ENCODE measurements at regions not wholly inside any gene's neighbourhood (a gene's known extent, or its start where the extent isn't known, plus 50 kb on each side); places are given as distances from the start of the nearest gene placed in this dataset.

- H3K79me2 ChIP-seq (ENCODE audit: insufficient read depth, low read depth, low read length), result no peaks in the 10 kb centered on the region
- H3K27ac ChIP-seq (ENCODE audit: low read depth, low read length, poor library complexity, severe bottlenecking), result no peak overlapping the region
- H3K9me2 ChIP-seq (ENCODE audit: insufficient read depth, low read length), result no peaks in the 10 kb centered on the region
- TF ChIP-seq CTCF (conservative IDR thresholded peaks at IDR 0.05; ENCODE audit: low read length), result no peak
- no peak for TF ChIP-seq EZH2phosphoT487 (IDR thresholded peaks at IDR 0.05; ENCODE audit: borderline replicate concordance, low read depth, low read length)
- no peak overlapping the region for H3K4me3 ChIP-seq (ENCODE audit: low read depth, low read length, poor library complexity, severe bottlenecking)
- no peaks in the 10 kb centered on the region for H3K36me3 ChIP-seq (ENCODE audit: insufficient read depth, low read length)
- intact Hi-C loops (cut with micrococcal nuclease; ENCODE audit: unreplicated experiment), result no loop called here
- H2AFZ ChIP-seq (ENCODE audit: low read length), result no peak overlapping the region
- ChIA-PET CTCF (ENCODE audit: unreplicated experiment) (no interaction called here), POLR2A (interaction anchor here (0.6 to 0.7 kb wide), 2 partner anchors 209 to 665 kb away, joined by 3 read pairs; no protein-coding TSS in a partner anchor)
- DNase-seq (ENCODE audit: low spot score), result no peak
- H3K9me3 ChIP-seq (ENCODE audit: low read length), result no peaks in the 10 kb centered on the region
- H3K4me1 ChIP-seq (ENCODE audit: insufficient read depth, low read length, poor library complexity, severe bottlenecking), result no peaks in the 10 kb centered on the region
- H3K4me2 ChIP-seq (ENCODE audit: low read length), result no peak overlapping the region
- no TSS peak for BruUV-seq (replicated peaks)
- H4K20me1 ChIP-seq (ENCODE audit: insufficient read depth, low read length), result no peaks in the 10 kb centered on the region
Observed at GRCh38 chr20:61037498-61037897, 214.6 kb upstream of the CDH4 start.

DNA sequence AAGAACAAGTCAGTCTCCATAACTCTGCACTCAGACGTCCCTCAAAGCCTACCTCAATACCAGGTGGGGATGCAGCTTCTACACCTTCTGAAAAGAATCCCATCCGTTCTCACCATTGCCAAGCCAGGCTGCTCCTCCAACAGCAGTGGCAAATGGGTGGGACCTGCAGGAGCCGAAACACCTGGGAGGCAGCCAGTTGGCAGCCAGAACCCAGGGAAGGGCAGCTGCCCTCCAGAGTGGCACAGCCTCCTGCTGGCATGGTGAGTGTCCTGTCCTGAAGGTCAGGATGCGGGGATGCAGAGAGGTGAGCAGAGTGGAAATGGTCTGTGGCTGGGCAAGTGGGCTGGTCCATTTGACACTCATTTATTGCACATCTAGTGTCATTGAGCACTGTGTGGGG lies 210.6 kb upstream of the CDH4 start:
- Histone ChIP-seq H3K9me2 (ENCODE audit: insufficient read depth, low read length) (no peaks in the 10 kb centered on the region), H2AFZ (ENCODE audit: low read length) (no peak overlapping the region)
- CTCF ChIA-PET (ENCODE audit: unreplicated experiment), result no interaction called here

GRCh38 chr20:61042506-61043385 lies 209.3 kb upstream of the CDH4 start:
- no peak overlapping the region for H3K27ac ChIP-seq (ENCODE audit: low read depth, low read length, poor library complexity, severe bottlenecking)
- no peak overlapping the region for H3K4me2 ChIP-seq (ENCODE audit: low read length)
- BruUV-seq (replicated peaks), result no TSS peak
- no peak overlapping the region for H3K4me3 ChIP-seq (ENCODE audit: low read depth, low read length, poor library complexity, severe bottlenecking)
- H4K20me1 ChIP-seq (ENCODE audit: insufficient read depth, low read length), result no peaks in the 10 kb centered on the region
- no peak for TF ChIP-seq EZH2phosphoT487 (IDR thresholded peaks at IDR 0.05; ENCODE audit: borderline replicate concordance, low read depth, low read length)
- TF ChIP-seq CTCF (conservative IDR thresholded peaks at IDR 0.05; ENCODE audit: low read length), result no peak
- no peaks in the 10 kb centered on the region for H3K9me3 ChIP-seq (ENCODE audit: low read length)
- ChIA-PET POLR2A (no interaction called here), CTCF (ENCODE audit: unreplicated experiment) (no interaction called here)
- no peak for DNase-seq (ENCODE audit: low spot score)
- no peaks in the 10 kb centered on the region for H3K79me2 ChIP-seq (ENCODE audit: insufficient read depth, low read depth, low read length)
- no peaks in the 10 kb centered on the region for H3K9me2 ChIP-seq (ENCODE audit: insufficient read depth, low read length)
- intact Hi-C loops (cut with micrococcal nuclease; ENCODE audit: unreplicated experiment), result no loop called here
- no peaks in the 10 kb centered on the region for H3K36me3 ChIP-seq (ENCODE audit: insufficient read depth, low read length)
- H3K4me1 ChIP-seq (ENCODE audit: insufficient read depth, low read length, poor library complexity, severe bottlenecking), result no peaks in the 10 kb centered on the region
- no peak overlapping the region for H2AFZ ChIP-seq (ENCODE audit: low read length)

More for the DNA sequence above, 210.6 kb upstream of the CDH4 start:
- H3K36me3 ChIP-seq (ENCODE audit: insufficient read depth, low read length), result no peaks in the 10 kb centered on the region
- H3K27ac ChIP-seq (ENCODE audit: low read depth, low read length, poor library complexity, severe bottlenecking), result no peak overlapping the region
- H3K9me3 ChIP-seq (ENCODE audit: low read length), result no peaks in the 10 kb centered on the region
- H3K4me1 ChIP-seq (ENCODE audit: insufficient read depth, low read length, poor library complexity, severe bottlenecking), result no peaks in the 10 kb centered on the region
- DNase-seq (ENCODE audit: low spot score), result no peak
- POLR2A ChIA-PET, result no interaction called here
- H3K4me3 ChIP-seq (ENCODE audit: low read depth, low read length, poor library complexity, severe bottlenecking), result no peak overlapping the region
- no peaks in the 10 kb centered on the region for H4K20me1 ChIP-seq (ENCODE audit: insufficient read depth, low read length)
- H3K4me2 ChIP-seq (ENCODE audit: low read length), result no peak overlapping the region
- BruUV-seq (replicated peaks), result no TSS peak
- no peaks in the 10 kb centered on the region for H3K79me2 ChIP-seq (ENCODE audit: insufficient read depth, low read depth, low read length)
- TF ChIP-seq EZH2phosphoT487 (IDR thresholded peaks at IDR 0.05; ENCODE audit: borderline replicate concordance, low read depth, low read length), result no peak
- intact Hi-C loops (cut with micrococcal nuclease; ENCODE audit: unreplicated experiment), result no loop called here

Measured in OCI-LY7 (cell line).